ENCODE measurements at regions not wholly inside any gene's neighbourhood (a gene's known extent, or its start where the extent isn't known, plus 50 kb on each side); places are given as distances from the start of the nearest gene placed in this dataset.

GRCh38 chr21:35294231-35294898, 245.3 kb upstream of the RUNX1 start:
- intact Hi-C loops (cut with DNase I), result no loop called here

GRCh38 chr21:35291973-35292627, 243.0 kb upstream of the RUNX1 start:
- Histone ChIP-seq H3K4me3 (no peak overlapping the region), H3K27ac (no peak overlapping the region), H3K27me3 (no peaks in the 10 kb centered on the region), H3K4me1 (replicated peaks in 1 of 2) (no peaks in the 10 kb centered on the region), H3K9me3 (replicated peaks in 1 of 3) (peaks cover 0 to 6% (median 0%) of the 10 kb centered on the region in 3 donors), H3K36me3 (replicated peaks in 1 of 2) (no peaks in the 10 kb centered on the region)
- no peak for DNase-seq
- WGBS, 4 donors, result 80 to 86% (median 82%) methylated on average over 3 of the region's 3 CpGs
- intact Hi-C loops (cut with DNase I), result no loop called here
- TF ChIP-seq CTCF (IDR thresholded peaks at IDR 0.05) (no peak), POLR2A (IDR thresholded peaks at IDR 0.05) (no peak)

More at GRCh38 chr21:35294231-35294898, 245.3 kb upstream of the RUNX1 start:
- Histone ChIP-seq H3K9me3 (replicated peaks in 1 of 3) (no peaks in the 10 kb centered on the region), H3K4me3 (no peak overlapping the region), H3K27ac (no peak overlapping the region), H3K4me1 (replicated peaks in 1 of 2) (no peaks in the 10 kb centered on the region), H3K36me3 (replicated peaks in 1 of 2) (no peaks in the 10 kb centered on the region), H3K27me3 (no peaks in the 10 kb centered on the region)
- DNase-seq, result no peak
- 64 to 76% (median 70%) methylated on average over 16 of the region's 16 CpGs for WGBS, 4 donors
- TF ChIP-seq CTCF (IDR thresholded peaks at IDR 0.05), result no peak
- TF ChIP-seq POLR2A (IDR thresholded peaks at IDR 0.05), result no peak

GRCh38 chr21:35291034-35291433, 241.9 kb upstream of the RUNX1 start:
- Histone ChIP-seq H3K9me3 (replicated peaks in 1 of 3) (peaks cover 0 to 6% (median 0%) of the 10 kb centered on the region in 3 donors), H3K4me3 (no peak overlapping the region), H3K4me1 (replicated peaks in 1 of 2) (no peaks in the 10 kb centered on the region), H3K36me3 (replicated peaks in 1 of 2) (no peaks in the 10 kb centered on the region), H3K27me3 (no peaks in the 10 kb centered on the region), H3K27ac (no peak overlapping the region)
- WGBS, 4 donors, result 49 to 74% (median 67%) methylated on average over 3 of the region's 3 CpGs
- no peak for TF ChIP-seq POLR2A (IDR thresholded peaks at IDR 0.05)
- no peak for DNase-seq
- intact Hi-C loops (cut with DNase I), result no loop called here

GRCh38 chr21:35288238-35288637, 239.1 kb upstream of the RUNX1 start:
- Histone ChIP-seq H3K27me3 (no peaks in the 10 kb centered on the region), H3K36me3 (replicated peaks in 1 of 2) (no peaks in the 10 kb centered on the region), H3K9me3 (replicated peaks in 1 of 3) (peaks cover 0 to 6% (median 0%) of the 10 kb centered on the region in 3 donors), H3K27ac (no peak overlapping the region), H3K4me1 (replicated peaks in 1 of 2) (peaks cover 0 to 1% of the 10 kb centered on the region in 2 donors), H3K4me3 (no peak overlapping the region)
- intact Hi-C loops (cut with DNase I), result no loop called here
- WGBS, 4 donors, result 90 to 95% (median 94%) methylated on average over 2 of the region's 2 CpGs
- TF ChIP-seq CTCF (IDR thresholded peaks at IDR 0.05), result no peak
- TF ChIP-seq POLR2A (IDR thresholded peaks at IDR 0.05), result no peak
- DNase-seq, result no peak

All from adrenal gland (tissue), 9 donors.